OCI-LY7 (cell line): ENCODE measurements at regions not wholly inside any gene's neighbourhood (a gene's known extent, or its start where the extent isn't known, plus 50 kb on each side); places are given as distances from the start of the nearest gene placed in this dataset.

Experiments
- BruUV-seq: library from RNA; stranded (reverse); fragments of 400-500 nt; replicated peaks from 2 replicates; lab custom pipeline; 2021; lab: Mats Ljungman, UMichigan
- CTCF ChIA-PET: fragments of 300-600 bp; sonication (Branson Sonifier 250); formaldehyde crosslinking; loops from one replicate; lab custom pipeline; 2022; ENCODE audit warnings: antibody characterized with exemption; ENCODE audit not compliant: unreplicated experiment; lab: Charles Lee
- POLR2A ChIA-PET: fragments of 300-600 bp; sonication (Branson Sonifier 250); formaldehyde crosslinking; loops from one replicate; lab custom pipeline; 2022; ENCODE audit warnings: antibody characterized with exemption; lab: Charles Lee
- DNase-seq: peaks from one replicate; pipeline ENCODE4 v3.0.0-alpha.2; 2015; ENCODE audit warnings: low spot score
- H2AFZ ChIP-seq: fragments of 200-600 bp; sonication (generic), shearing (Covaris generic); 2 replicates; pipeline ENCODE4 v1.6.1; 2014; ENCODE audit warnings: mild to moderate bottlenecking, antibody characterized with exemption, low read length, moderate library complexity
- H3K27ac ChIP-seq: fragments of 200-600 bp; sonication (generic); 2 replicates; pipeline ENCODE4 v1.5.1; 2014; ENCODE audit warnings: mixed run types, low read depth, mild to moderate bottlenecking, moderate library complexity, low read length, inconsistent platforms; ENCODE audit not compliant: poor library complexity, severe bottlenecking
- H3K36me3 ChIP-seq: fragments of 200-600 bp; sonication (generic); 2 replicates; pipeline ENCODE4 v1.6.1; 2014; ENCODE audit warnings: mild to moderate bottlenecking, antibody characterized with exemption, low read length, moderate library complexity, mixed read lengths; ENCODE audit not compliant: insufficient read depth
- H3K4me1 ChIP-seq: fragments of 200-600 bp; sonication (generic); 2 replicates; pipeline ENCODE4 v1.5.1; 2014; ENCODE audit warnings: mild to moderate bottlenecking, low read length; ENCODE audit not compliant: insufficient read depth, poor library complexity, severe bottlenecking
- H3K4me2 ChIP-seq: fragments of 200-600 bp; sonication (generic); 2 replicates; pipeline ENCODE4 v1.6.1; 2014; ENCODE audit warnings: mild to moderate bottlenecking, low read length
- H3K4me3 ChIP-seq: fragments of 200-600 bp; sonication (generic); 2 replicates; pipeline ENCODE4 v1.5.1; 2014; ENCODE audit warnings: mild to moderate bottlenecking, low read depth, low read length; ENCODE audit not compliant: poor library complexity, severe bottlenecking
- H3K79me2 ChIP-seq: fragments of 200-600 bp; sonication (generic); 2 replicates; pipeline ENCODE4 v1.6.1; 2016; ENCODE audit warnings: low read depth, mild to moderate bottlenecking, low read length, moderate library complexity, mixed read lengths; ENCODE audit not compliant: insufficient read depth
- H3K9me2 ChIP-seq: fragments of 200-600 bp; sonication (generic); 2 replicates; pipeline ENCODE4 v1.6.1; 2016; ENCODE audit warnings: mild to moderate bottlenecking, low read length, mixed read lengths; ENCODE audit not compliant: insufficient read depth
- H3K9me3 ChIP-seq: fragments of 200-600 bp; sonication (generic); 2 replicates; pipeline ENCODE4 v1.6.1; 2014; ENCODE audit warnings: mild to moderate bottlenecking, mixed run types, low read length, mixed read lengths
- H4K20me1 ChIP-seq: fragments of 200-600 bp; sonication (generic); 2 replicates; pipeline ENCODE4 v1.6.1; 2014; ENCODE audit warnings: mild to moderate bottlenecking, antibody characterized with exemption, low read length, moderate library complexity, mixed read lengths; ENCODE audit not compliant: insufficient read depth
- EZH2phosphoT487 ChIP-seq: fragments of 200-600 bp; sonication (generic); IDR thresholded peaks from 2 replicates; pipeline ENCODE4 v1.6.1; 2018; ENCODE audit warnings: low read depth, borderline replicate concordance, mild to moderate bottlenecking, mixed run types, antibody characterized with exemption, low read length, moderate library complexity, mixed read lengths
- intact Hi-C: fragments of 100-400 bp; cut with micrococcal nuclease; formaldehyde crosslinking; loops from one replicate; pipeline ENCODE4 v1.10.0; 2022; ENCODE audit not compliant: unreplicated experiment
- TF ChIP-seq, protein P1 (sequence below): fragments of 200-600 bp; sonication (generic); conservative IDR thresholded peaks from 2 replicates; pipeline ENCODE4 v1.5.1; 2014; ENCODE audit warnings: mild to moderate bottlenecking, antibody characterized with exemption, low read length, moderate library complexity, mixed read lengths

DNA sequence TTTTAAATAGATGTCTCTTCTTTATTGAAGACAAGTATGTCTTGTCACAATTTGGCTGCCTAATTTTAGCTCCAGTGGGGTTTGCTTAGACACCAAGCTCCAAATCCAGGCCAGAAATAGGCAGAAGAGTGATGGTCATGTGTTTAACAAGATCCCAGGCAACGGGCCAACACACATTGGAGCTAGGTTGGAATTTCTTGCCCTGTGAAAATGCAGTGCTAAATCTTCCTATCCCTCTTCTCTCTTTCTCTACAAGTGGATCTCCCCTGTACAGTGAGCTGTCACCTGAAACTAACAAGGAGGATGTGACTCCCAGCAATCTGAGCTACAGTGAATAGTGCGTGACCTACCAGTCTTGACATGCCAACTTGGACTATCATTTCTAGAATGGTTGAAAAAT lies 65.3 kb upstream of the VGLL2 start:
- Histone ChIP-seq H2AFZ (no peak overlapping the region), H3K4me1 (no peaks in the 10 kb centered on the region), H3K36me3 (no peaks in the 10 kb centered on the region), H3K79me2 (no peaks in the 10 kb centered on the region), H3K9me3 (no peaks in the 10 kb centered on the region), H3K9me2 (no peaks in the 10 kb centered on the region), H3K4me3 (no peak overlapping the region), H3K4me2 (no peak overlapping the region), H3K27ac (no peak overlapping the region), H4K20me1 (no peaks in the 10 kb centered on the region)
- DNase-seq, result no peak
- CTCF ChIA-PET, result no interaction called here
- POLR2A ChIA-PET, result interaction anchor here (0.6 to 1.2 kb wide), 2 partner anchors 231 to 904 kb away, joined by 3 to 4 read pairs; no protein-coding TSS in a partner anchor
- no TSS peak for BruUV-seq
- TF ChIP-seq, protein P1, sequence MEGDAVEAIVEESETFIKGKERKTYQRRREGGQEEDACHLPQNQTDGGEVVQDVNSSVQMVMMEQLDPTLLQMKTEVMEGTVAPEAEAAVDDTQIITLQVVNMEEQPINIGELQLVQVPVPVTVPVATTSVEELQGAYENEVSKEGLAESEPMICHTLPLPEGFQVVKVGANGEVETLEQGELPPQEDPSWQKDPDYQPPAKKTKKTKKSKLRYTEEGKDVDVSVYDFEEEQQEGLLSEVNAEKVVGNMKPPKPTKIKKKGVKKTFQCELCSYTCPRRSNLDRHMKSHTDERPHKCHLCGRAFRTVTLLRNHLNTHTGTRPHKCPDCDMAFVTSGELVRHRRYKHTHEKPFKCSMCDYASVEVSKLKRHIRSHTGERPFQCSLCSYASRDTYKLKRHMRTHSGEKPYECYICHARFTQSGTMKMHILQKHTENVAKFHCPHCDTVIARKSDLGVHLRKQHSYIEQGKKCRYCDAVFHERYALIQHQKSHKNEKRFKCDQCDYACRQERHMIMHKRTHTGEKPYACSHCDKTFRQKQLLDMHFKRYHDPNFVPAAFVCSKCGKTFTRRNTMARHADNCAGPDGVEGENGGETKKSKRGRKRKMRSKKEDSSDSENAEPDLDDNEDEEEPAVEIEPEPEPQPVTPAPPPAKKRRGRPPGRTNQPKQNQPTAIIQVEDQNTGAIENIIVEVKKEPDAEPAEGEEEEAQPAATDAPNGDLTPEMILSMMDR, result no peak
- TF ChIP-seq EZH2phosphoT487, result no peak
- intact Hi-C loops, result no loop called here

DNA sequence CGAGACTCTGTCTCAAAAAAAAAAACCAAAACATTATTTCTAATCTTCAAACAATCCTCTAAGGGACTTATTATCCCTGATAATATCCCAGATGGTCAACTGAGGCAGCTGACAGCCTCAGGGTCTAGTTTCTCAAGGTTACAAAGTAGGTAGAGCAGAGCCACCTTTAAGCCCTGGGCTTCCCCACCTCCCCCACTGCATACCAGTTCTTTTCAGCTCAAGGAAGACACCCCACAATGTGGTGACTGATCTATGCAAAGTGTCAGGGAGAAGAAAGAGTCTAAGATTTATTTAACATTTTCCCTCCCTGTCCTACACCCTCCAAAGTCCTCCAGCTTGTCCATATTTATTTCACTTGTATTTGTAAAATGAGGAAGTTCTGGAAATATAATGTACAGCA lies 60.5 kb upstream of the VGLL2 start:
- DNase-seq, result no peak
- ChIA-PET CTCF (no interaction called here), POLR2A (no interaction called here)
- H3K27ac ChIP-seq, result no peak overlapping the region
- H3K4me1 ChIP-seq, result no peaks in the 10 kb centered on the region
- H2AFZ ChIP-seq, result no peak overlapping the region
- no peaks in the 10 kb centered on the region for H3K9me2 ChIP-seq
- no peak overlapping the region for H3K4me2 ChIP-seq
- BruUV-seq, result no TSS peak
- no peaks in the 10 kb centered on the region for H4K20me1 ChIP-seq
- TF ChIP-seq EZH2phosphoT487, result no peak
- TF ChIP-seq, protein P1, result no peak
- no peak overlapping the region for H3K4me3 ChIP-seq
- intact Hi-C loops, result no loop called here
- no peaks in the 10 kb centered on the region for H3K36me3 ChIP-seq
- no peaks in the 10 kb centered on the region for H3K79me2 ChIP-seq
- H3K9me3 ChIP-seq, result no peaks in the 10 kb centered on the region

DNA sequence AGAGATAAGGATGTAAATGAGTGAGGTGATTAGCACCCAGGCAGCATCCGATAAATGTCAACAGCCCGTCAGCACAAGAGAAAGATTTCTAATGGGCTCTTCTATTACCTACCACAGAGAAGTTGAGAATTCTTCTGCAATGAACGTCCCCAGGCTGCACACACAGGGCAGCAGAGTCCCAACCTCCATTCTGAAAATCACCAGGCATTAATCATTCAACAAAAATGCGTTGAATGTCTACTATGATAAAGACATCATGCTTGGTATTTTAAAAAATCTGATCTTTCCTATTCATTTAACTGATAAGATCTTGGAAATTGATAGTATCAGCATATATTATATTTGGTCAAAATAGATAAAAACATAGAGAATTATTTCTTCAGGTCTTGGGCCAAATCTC lies 59.5 kb upstream of the VGLL2 start:
- BruUV-seq, result no TSS peak
- no peaks in the 10 kb centered on the region for H3K36me3 ChIP-seq
- intact Hi-C loops, result no loop called here

More for the DNA sequence above, 59.5 kb upstream of the VGLL2 start:
- Histone ChIP-seq H3K4me2 (no peak overlapping the region), H3K4me1 (no peaks in the 10 kb centered on the region), H3K9me2 (no peaks in the 10 kb centered on the region), H4K20me1 (no peaks in the 10 kb centered on the region), H3K4me3 (no peak overlapping the region), H3K27ac (no peak overlapping the region), H3K9me3 (no peaks in the 10 kb centered on the region), H3K79me2 (no peaks in the 10 kb centered on the region), H2AFZ (no peak overlapping the region)
- POLR2A ChIA-PET, result no interaction called here
- TF ChIP-seq EZH2phosphoT487, result no peak
- TF ChIP-seq, protein P1, result no peak
- DNase-seq, result no peak
- CTCF ChIA-PET, result no interaction called here
